Superior temporal gyrus (tissue), 1 donor: ENCODE measurements at regions not wholly inside any gene's neighbourhood (a gene's known extent, or its start where the extent isn't known, plus 50 kb on each side); places are given as distances from the start of the nearest gene placed in this dataset.
"Not testable (repeated sequence)": the region's sequence is repeated elsewhere in the genome, so short reads cannot be mapped to it uniquely, and the experiment has no call there.

Source experiments
- DNase-seq: peaks from one replicate; pipeline ENCODE4 v3.0.0-alpha.2; 2016; ENCODE audit errors: extremely low spot score

- not testable (repeated sequence) for DNase-seq
Observed at GRCh38 chr3:72064727-72065126, 279.8 kb upstream of the PROK2 start.

GRCh38 chr3:72062017-72062416, 277.1 kb upstream of the PROK2 start:
- no peak for DNase-seq

GRCh38 chr3:72060447-72061034, 275.6 kb upstream of the PROK2 start:
- no peak for DNase-seq

GRCh38 chr3:72058493-72059081, 273.6 kb upstream of the PROK2 start:
- no peak for DNase-seq

GRCh38 chr3:72055436-72055835, 270.5 kb upstream of the PROK2 start:
- DNase-seq: no peak

- DNase-seq: no peak
Observed at GRCh38 chr3:72054976-72055375, 270.0 kb upstream of the PROK2 start.

- DNase-seq: no peak
Observed at GRCh38 chr3:72052841-72053409, 268.0 kb upstream of the PROK2 start.

- DNase-seq: no peak
Observed at GRCh38 chr3:72050771-72051170, 265.8 kb upstream of the PROK2 start.

- no peak for DNase-seq
Observed at GRCh38 chr3:72050048-72050632, 265.2 kb upstream of the PROK2 start.

GRCh38 chr3:72049300-72049699, 264.4 kb upstream of the PROK2 start:
- no peak for DNase-seq

GRCh38 chr3:72048873-72049272, 263.9 kb upstream of the PROK2 start:
- no peak for DNase-seq

- DNase-seq: no peak
Observed at GRCh38 chr3:72047221-72047871, 262.4 kb upstream of the PROK2 start.

- DNase-seq: no peak
Observed at GRCh38 chr3:72044231-72044855, 259.4 kb upstream of the PROK2 start.

GRCh38 chr3:72043204-72044133, 258.5 kb upstream of the PROK2 start:
- DNase-seq: no peak

GRCh38 chr3:72042397-72043203, 257.7 kb upstream of the PROK2 start:
- DNase-seq: no peak

- DNase-seq: peak; percentile 78
Observed at GRCh38 chr3:72041511-72041910, 256.6 kb upstream of the PROK2 start.

GRCh38 chr3:72041076-72041475, 256.1 kb upstream of the PROK2 start:
- no peak for DNase-seq

GRCh38 chr3:72039677-72040076, 254.7 kb upstream of the PROK2 start:
- no peak for DNase-seq

GRCh38 chr3:72036899-72037298, 252.0 kb upstream of the PROK2 start:
- no peak for DNase-seq

- no peak for DNase-seq
Observed at GRCh38 chr3:72035606-72036005, 250.7 kb upstream of the PROK2 start.
